Urinary bladder (tissue), 3 donors: ENCODE measurements at regions not wholly inside any gene's neighbourhood (a gene's known extent, or its start where the extent isn't known, plus 50 kb on each side); places are given as distances from the start of the nearest gene placed in this dataset.

Source experiments
- DNase-seq: peaks from one replicate; pipeline ENCODE4 v3.0.0-alpha.2; 2015; ENCODE audit errors: extremely low spot score
- H3K27ac ChIP-seq: one replicate; pipeline ENCODE4 v1.5.1; 2013; ENCODE audit warnings: low read depth, mild to moderate bottlenecking, moderate library complexity
- H3K36me3 ChIP-seq: one replicate; pipeline ENCODE4 v1.6.1; 2013; ENCODE audit warnings: mild to moderate bottlenecking, moderate library complexity; ENCODE audit not compliant: insufficient read depth
- H3K4me1 ChIP-seq: one replicate; pipeline ENCODE4 v1.6.1; 2013; ENCODE audit warnings: mild to moderate bottlenecking, moderate library complexity; ENCODE audit not compliant: insufficient read depth
- H3K4me3 ChIP-seq: one replicate; pipeline ENCODE4 v1.5.1; 2013; ENCODE audit warnings: low read depth, low read length
- WGBS: extraction: QIAGEN DNeasy Blood & Tissue Kit; methylation state at CpG from one replicate; pipeline ENCODE4 v1.1.7; 2013; 5-methylcytosine and 5-hydroxymethylcytosine counted together
- donor health status: healthy with polysubstance abuse.
- donor health status: healthy.

DNA sequence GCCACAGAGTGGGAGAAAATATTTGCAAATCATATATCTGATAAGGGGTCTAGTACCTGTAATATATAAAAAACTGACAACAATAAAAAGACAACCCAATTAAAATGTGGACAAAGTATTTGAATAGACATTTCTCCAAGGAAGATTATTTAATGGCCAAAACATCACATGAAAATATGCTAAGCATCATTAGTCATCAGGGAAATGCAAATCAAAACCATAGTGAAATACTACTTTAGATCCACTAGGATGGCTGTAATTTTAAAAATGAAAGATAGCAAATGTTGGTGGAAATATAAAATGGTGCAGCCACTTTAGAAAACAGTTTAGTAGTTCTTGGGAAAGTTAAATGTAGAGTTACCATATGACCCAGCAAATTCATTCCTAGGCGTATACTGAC lies 118.7 kb upstream of the KIF26B start:
- no peaks in the 10 kb centered on the region for H3K36me3 ChIP-seq
- H3K27ac ChIP-seq: no peak overlapping the region
- no peaks in the 10 kb centered on the region for H3K4me1 ChIP-seq
- 96% methylated on average over 1 of the region's 1 CpG for WGBS
- H3K4me3 ChIP-seq: no peak overlapping the region
- no peak for DNase-seq

DNA sequence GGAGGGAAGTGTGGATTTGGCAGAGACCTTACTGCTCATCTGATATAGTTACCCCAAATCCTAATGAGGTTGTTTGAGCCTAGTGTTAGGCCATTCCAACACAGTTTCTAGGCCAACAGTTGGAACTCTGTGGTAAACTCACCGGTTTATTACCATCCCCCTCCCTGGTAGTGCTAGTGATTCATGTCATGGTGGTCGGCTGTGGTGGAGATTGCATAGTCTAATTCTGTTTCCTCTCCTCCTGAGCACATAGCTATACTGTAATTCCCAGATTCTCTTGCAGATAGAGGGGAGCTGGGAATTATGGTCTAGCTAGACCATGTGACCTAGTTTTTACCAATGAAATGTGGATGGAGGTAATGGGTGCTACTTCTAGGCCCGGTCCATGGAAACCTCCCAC lies 123.7 kb upstream of the KIF26B start:
- DNase-seq: no peak
- no peak overlapping the region for H3K27ac ChIP-seq
- WGBS: 95% methylated on average over 3 of the region's 3 CpGs
- H3K36me3 ChIP-seq: no peaks in the 10 kb centered on the region
- H3K4me1 ChIP-seq: no peaks in the 10 kb centered on the region
- no peak overlapping the region for H3K4me3 ChIP-seq

DNA sequence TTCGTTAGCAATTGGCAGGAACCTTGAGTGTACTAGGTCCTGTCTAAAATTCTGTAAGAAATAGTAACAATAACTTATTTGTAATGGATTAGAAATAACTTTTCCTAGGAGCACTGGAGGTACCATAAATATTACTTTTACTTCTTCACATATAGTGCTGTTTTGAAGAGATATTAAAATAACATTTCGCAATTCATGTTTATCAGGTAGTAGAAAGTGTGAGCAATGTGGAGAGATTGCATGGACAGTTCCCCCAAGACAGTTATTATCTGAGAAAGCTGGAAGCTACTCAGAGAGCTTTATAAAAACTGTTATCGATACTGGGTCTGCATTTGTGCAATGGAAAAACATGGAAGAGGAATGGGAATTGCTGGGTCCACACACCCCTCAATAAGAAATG lies 128.5 kb upstream of the KIF26B start:
- 69% methylated on average over 3 of the region's 3 CpGs for WGBS
- H3K4me3 ChIP-seq: no peak overlapping the region
- no peaks in the 10 kb centered on the region for H3K36me3 ChIP-seq
- no peaks in the 10 kb centered on the region for H3K4me1 ChIP-seq
- H3K27ac ChIP-seq: no peak overlapping the region
- DNase-seq: no peak

DNA sequence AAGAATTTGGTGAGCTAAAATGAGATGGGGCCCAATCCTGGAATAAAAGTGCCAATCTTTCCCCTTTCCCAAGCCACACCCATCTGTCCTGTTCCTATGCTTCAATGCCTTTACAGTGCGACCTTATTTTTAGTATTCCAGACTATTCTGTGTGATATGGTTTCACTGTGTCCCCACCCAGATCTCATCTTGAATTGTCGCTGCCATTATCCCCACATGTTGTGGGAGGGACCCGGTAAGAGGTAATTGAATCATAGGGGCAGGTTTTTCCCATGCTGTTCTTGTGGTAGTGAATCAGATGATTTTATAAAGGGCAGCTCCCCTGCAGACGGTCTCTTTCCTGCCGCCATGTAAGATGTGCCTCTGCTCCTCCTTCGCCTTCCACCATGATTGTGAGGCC lies 129.3 kb upstream of the KIF26B start:
- no peaks in the 10 kb centered on the region for H3K4me1 ChIP-seq
- no peak overlapping the region for H3K4me3 ChIP-seq
- 95% methylated on average over 6 of the region's 6 CpGs for WGBS
- H3K27ac ChIP-seq: no peak overlapping the region
- H3K36me3 ChIP-seq: no peaks in the 10 kb centered on the region
- DNase-seq: no peak

GRCh38 chr1:245023222-245023621 lies 131.6 kb upstream of the KIF26B start:
- 97% methylated on average over 2 of the region's 2 CpGs for WGBS
- Histone ChIP-seq H3K36me3 (no peaks in the 10 kb centered on the region), H3K27ac (no peak overlapping the region), H3K4me1 (no peaks in the 10 kb centered on the region), H3K4me3 (no peak overlapping the region)
- no peak for DNase-seq

DNA sequence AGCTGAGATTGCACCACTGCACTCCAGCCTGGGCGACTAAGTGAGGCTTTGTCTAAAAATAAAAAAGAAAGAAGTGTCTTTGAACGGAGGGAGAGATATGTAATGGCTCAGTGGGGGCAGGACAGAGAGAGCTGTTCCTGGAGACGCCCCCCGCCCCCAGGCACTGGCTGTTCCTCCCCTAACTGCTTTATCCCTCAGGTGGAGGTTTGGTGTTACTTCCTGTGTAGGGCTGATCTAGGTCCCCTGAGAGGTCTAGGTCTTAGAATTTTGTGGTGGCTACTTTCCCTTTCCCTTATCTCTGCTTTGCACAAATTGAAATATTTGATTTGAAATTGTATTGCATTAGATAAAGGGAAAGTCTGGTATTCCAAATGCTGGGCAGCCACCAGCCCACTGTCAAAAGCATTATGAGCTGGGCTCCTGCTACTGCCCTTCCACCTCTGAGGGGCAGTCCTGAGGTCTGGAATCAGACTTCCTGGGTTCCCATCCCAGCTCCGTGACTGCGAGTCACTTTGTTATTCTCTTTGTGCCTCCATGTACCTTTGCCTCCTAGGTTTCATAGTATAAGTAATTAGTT lies 134.8 kb upstream of the KIF26B start:
- no peak overlapping the region for H3K27ac ChIP-seq
- no peaks in the 10 kb centered on the region for H3K4me1 ChIP-seq
- 88% methylated on average over 6 of the region's 6 CpGs for WGBS
- no peak for DNase-seq
- no peak overlapping the region for H3K4me3 ChIP-seq
- H3K36me3 ChIP-seq: no peaks in the 10 kb centered on the region

DNA sequence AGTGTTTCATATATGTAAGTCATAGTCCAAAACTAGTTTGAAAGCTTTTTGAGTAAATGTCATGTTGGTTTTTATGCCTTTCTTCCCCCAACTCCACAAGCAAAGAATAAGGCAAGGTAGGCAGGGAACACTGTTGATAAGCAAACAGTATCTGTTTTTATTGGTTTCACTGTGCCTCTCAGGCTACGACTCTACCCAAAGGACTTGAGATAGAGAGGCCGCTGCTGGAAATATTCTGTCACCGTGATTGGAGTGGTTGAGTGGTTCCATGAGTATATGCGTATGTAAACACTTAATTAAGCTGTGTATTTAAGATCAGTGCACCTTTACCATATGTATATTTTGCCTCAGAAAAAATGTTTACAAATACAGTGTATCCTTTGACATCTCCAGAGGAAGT lies 138.1 kb upstream of the KIF26B start:
- no peaks in the 10 kb centered on the region for H3K4me1 ChIP-seq
- no peak overlapping the region for H3K4me3 ChIP-seq
- no peak overlapping the region for H3K27ac ChIP-seq
- H3K36me3 ChIP-seq: no peaks in the 10 kb centered on the region
- DNase-seq: no peak
- WGBS: 79% methylated on average over 4 of the region's 4 CpGs

DNA sequence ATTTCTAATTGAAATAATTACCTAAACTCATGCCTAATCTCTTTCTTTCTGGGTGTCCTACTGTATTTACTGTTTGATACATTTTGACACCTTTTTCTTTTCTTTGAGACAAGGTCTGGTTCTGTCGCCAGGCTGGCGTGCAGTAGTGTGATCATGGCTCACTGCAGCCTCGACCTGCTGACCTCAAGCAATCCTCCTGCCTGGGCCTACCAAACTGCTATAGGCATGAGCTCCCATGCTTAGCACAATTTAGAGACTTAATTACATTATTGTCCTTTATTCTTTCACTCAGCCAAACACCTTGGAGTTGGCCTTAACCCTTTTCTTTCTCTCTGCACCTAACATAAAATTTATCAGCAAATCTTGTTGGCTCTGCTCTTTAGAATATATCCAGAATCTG lies 139.8 kb upstream of the KIF26B start:
- Histone ChIP-seq H3K4me1 (no peaks in the 10 kb centered on the region), H3K27ac (no peak overlapping the region), H3K4me3 (no peak overlapping the region), H3K36me3 (no peaks in the 10 kb centered on the region)
- DNase-seq: no peak
- 92% methylated on average over 3 of the region's 3 CpGs for WGBS

DNA sequence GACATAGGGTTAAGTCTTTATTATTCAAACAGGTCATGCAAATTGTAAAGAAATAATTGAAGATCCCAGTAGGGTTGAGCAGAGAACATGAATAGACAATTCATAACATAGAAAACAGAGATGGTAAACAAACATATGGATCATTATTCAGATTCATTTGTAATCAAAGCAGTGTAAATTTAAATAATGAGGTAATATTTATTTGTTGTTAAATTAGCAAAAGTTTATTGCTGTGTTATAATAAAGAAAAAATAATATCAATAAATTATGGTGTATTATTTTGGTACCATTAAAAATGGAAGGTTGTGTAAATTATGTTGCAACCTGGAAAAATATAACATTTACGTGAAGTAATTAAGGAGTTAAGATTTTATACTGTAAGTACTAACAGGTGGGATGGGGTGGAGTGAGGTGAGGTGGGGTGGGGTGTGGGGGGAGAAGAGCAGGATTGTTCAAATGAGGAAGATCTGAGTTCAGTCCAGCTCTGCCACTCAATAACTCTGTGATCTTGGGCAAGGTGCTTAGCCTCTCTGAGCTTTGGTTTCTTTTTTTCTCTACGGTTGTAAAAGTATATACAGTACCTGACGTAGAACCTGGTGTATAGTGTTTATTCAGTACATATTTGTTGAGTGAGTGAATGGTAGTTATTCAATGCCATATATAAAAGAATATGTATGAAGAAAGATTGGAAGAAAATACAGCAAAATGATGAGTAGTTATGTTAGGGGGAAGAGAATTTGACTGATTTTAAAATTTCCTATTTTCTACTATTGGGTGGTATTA lies 140.3 kb upstream of the KIF26B start:
- WGBS: 94% methylated on average over 3 of the region's 3 CpGs
- no peak for DNase-seq
- Histone ChIP-seq H3K4me3 (no peak overlapping the region), H3K27ac (no peak overlapping the region), H3K36me3 (no peaks in the 10 kb centered on the region), H3K4me1 (no peaks in the 10 kb centered on the region)

DNA sequence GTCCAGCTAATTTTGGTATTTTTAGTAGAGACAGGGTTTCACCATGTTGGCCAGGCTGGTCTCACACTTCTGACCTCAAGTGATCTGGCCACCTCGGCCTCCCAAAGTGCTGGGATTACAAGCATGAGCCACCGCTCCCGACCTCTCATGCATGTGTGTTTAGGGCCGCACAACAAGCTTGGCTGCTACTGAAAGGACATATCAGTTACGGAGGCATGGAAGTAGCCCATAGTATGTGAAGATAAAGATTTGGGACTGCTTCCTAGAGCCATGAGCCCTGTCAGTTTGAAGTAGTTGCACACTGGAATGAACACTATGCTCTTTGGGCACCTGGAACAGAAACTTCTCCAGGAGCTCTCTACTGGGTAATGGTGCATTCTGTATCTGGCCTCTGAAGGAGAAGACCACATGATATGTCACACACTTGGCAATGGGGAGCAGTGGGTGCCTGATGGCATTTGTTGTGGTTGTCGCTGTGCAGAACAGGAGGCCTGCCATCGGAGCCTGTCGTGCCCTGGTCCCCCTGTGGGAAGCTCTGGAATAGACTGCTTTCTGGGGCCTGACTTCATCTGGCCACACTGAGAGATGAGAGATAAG lies 144.7 kb upstream of the KIF26B start:
- no peaks in the 10 kb centered on the region for H3K4me1 ChIP-seq
- no peak overlapping the region for H3K4me3 ChIP-seq
- 97% methylated on average over 8 of the region's 8 CpGs for WGBS
- no peaks in the 10 kb centered on the region for H3K36me3 ChIP-seq
- H3K27ac ChIP-seq: no peak overlapping the region
- no peak for DNase-seq

GRCh38 chr1:245008761-245009160 lies 144.4 kb upstream of the HNRNPU start:
- H3K4me3 ChIP-seq: no peak overlapping the region
- DNase-seq: no peak
- H3K4me1 ChIP-seq: no peaks in the 10 kb centered on the region
- 74% methylated on average over 5 of the region's 5 CpGs for WGBS
- H3K36me3 ChIP-seq: no peaks in the 10 kb centered on the region
- H3K27ac ChIP-seq: no peak overlapping the region

DNA sequence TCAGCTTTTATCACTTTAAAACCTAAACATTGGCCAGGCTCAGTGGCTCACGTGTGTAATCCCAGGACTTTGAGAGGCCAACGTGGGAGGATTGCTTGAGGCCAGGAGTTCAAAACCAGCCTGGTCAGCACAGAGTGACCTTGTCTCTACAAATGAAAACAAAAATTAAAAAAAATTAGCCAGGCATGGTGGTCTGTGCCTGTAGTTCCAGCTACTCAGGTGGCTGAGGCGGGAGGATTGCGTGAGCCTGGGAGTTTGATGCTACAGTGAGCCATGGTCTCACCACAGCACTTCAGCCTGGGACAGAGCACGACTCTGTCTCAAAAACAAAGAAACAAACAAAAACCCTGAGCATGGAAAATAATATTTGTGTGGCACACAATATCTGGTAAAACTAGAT lies 143.5 kb upstream of the HNRNPU start:
- Histone ChIP-seq H3K36me3 (no peaks in the 10 kb centered on the region), H3K4me3 (no peak overlapping the region), H3K27ac (no peak overlapping the region), H3K4me1 (no peaks in the 10 kb centered on the region)
- DNase-seq: no peak
- 84% methylated on average over 5 of the region's 5 CpGs for WGBS

DNA sequence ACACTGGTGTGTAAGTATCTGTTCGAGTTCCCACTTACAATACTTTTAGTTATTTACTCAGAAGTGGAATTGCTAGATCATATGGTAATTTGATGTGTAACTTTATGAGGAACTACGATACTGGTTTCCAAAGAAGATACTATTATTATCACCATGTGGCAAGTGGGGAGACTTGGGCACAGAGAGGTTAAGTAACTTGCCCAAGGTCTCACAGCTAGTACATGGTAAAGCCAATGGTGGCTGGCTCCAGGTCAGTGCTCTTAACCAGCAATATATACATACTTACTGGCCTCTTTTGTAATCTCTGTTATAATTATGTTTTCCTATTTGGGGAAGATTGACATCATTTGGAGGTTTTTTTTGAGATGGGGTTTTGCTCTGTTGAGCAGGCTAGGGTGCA lies 138.9 kb upstream of the HNRNPU start:
- 95% methylated on average over 2 of the region's 2 CpGs for WGBS

GRCh38 chr1:245001252-245001651 lies 136.9 kb upstream of the HNRNPU start:
- Histone ChIP-seq H3K27ac (no peak overlapping the region), H3K36me3 (no peaks in the 10 kb centered on the region), H3K4me3 (no peak overlapping the region), H3K4me1 (no peaks in the 10 kb centered on the region)
- 92% methylated on average over 1 of the region's 1 CpG for WGBS
- no peak for DNase-seq

More for the DNA sequence above, 138.9 kb upstream of the HNRNPU start:
- H3K27ac ChIP-seq: no peak overlapping the region
- H3K4me1 ChIP-seq: no peaks in the 10 kb centered on the region
- no peak overlapping the region for H3K4me3 ChIP-seq
- H3K36me3 ChIP-seq: no peaks in the 10 kb centered on the region
- DNase-seq: no peak
